HEK293 (cell line): ENCODE measurements at regions not wholly inside any gene's neighbourhood (a gene's known extent, or its start where the extent isn't known, plus 50 kb on each side); places are given as distances from the start of the nearest gene placed in this dataset.

Experiments used
- CTCF ChIP-seq: fragments of 450-650 bp; formaldehyde crosslinking; IDR thresholded peaks from 2 replicates; pipeline ENCODE4 v1.5.1; 2016; ENCODE audit warnings: missing biosample characterization, missing genetic modification characterization
- GLI4 ChIP-seq: fragments of 450-650 bp; formaldehyde crosslinking; IDR thresholded peaks from 2 replicates; pipeline ENCODE4 v1.5.1; 2016; ENCODE audit warnings: missing biosample characterization, missing genetic modification characterization
- MZF1 ChIP-seq: fragments of 450-650 bp; formaldehyde crosslinking; IDR thresholded peaks from 2 replicates; pipeline ENCODE4 v1.5.1; 2017; ENCODE audit warnings: missing biosample characterization, missing genetic modification characterization, borderline replicate concordance
- REPIN1 ChIP-seq: fragments of 450-650 bp; formaldehyde crosslinking; IDR thresholded peaks from 2 replicates; pipeline ENCODE4 v1.5.1; 2017; ENCODE audit warnings: missing biosample characterization, missing genetic modification characterization, low read depth
- SALL2 ChIP-seq: fragments of 450-650 bp; formaldehyde crosslinking; IDR thresholded peaks from 2 replicates; pipeline ENCODE4 v1.5.0; 2017; ENCODE audit warnings: missing biosample characterization, mild to moderate bottlenecking, missing genetic modification characterization, borderline replicate concordance
- ZBTB1 ChIP-seq: fragments of 450-650 bp; formaldehyde crosslinking; IDR thresholded peaks from 2 replicates; pipeline ENCODE4 v1.5.1; 2016; ENCODE audit warnings: missing biosample characterization, missing genetic modification characterization
- ZNF112 ChIP-seq: fragments of 450-650 bp; formaldehyde crosslinking; IDR thresholded peaks from 2 replicates; pipeline ENCODE4 v1.5.0; 2017; ENCODE audit warnings: missing biosample characterization, missing genetic modification characterization
- ZNF18 ChIP-seq: fragments of 450-650 bp; formaldehyde crosslinking; IDR thresholded peaks from 2 replicates; pipeline ENCODE4 v1.5.1; 2016; ENCODE audit warnings: missing biosample characterization, missing genetic modification characterization
- ZNF416 ChIP-seq: fragments of 450-650 bp; formaldehyde crosslinking; IDR thresholded peaks from 2 replicates; pipeline ENCODE4 v1.5.1; 2016; ENCODE audit warnings: missing biosample characterization, missing genetic modification characterization
- ZNF623 ChIP-seq: fragments of 450-650 bp; formaldehyde crosslinking; IDR thresholded peaks from 2 replicates; pipeline ENCODE4 v1.5.1; 2016; ENCODE audit warnings: missing biosample characterization, missing genetic modification characterization
- ZNF645 ChIP-seq: fragments of 450-650 bp; formaldehyde crosslinking; IDR thresholded peaks from 2 replicates; pipeline ENCODE4; 2016; ENCODE audit warnings: missing biosample characterization, missing genetic modification characterization
- ZNF701 ChIP-seq: fragments of 450-650 bp; formaldehyde crosslinking; IDR thresholded peaks from 2 replicates; pipeline ENCODE4 v1.5.1; 2016; ENCODE audit warnings: missing biosample characterization, missing genetic modification characterization
- ZNF777 ChIP-seq: fragments of 450-650 bp; formaldehyde crosslinking; IDR thresholded peaks from 2 replicates; pipeline ENCODE4 v1.5.1; 2017; ENCODE audit warnings: missing biosample characterization, missing genetic modification characterization, borderline replicate concordance

GRCh38 chr18:25825979-25826776 lies 264.2 kb downstream of the SS18 start:
- TF ChIP-seq ZNF623 = no peak
- TF ChIP-seq ZNF645 (tag by site-specific recombination) = no peak
- no peak for TF ChIP-seq CTCF
- TF ChIP-seq ZNF416 (tag by site-specific recombination) = no peak
- TF ChIP-seq ZNF701 (tag by site-specific recombination) = no peak
- TF ChIP-seq SALL2 (tag by site-specific recombination) = no peak
- no peak for TF ChIP-seq ZNF112 (tag by site-specific recombination)
- TF ChIP-seq ZNF18 (tag by site-specific recombination) = no peak
- TF ChIP-seq ZBTB1 (tag by site-specific recombination) = no peak
- no peak for TF ChIP-seq GLI4 (tag by site-specific recombination)
- TF ChIP-seq MZF1 (tag by site-specific recombination) = no peak
- TF ChIP-seq ZNF777 = no peak
- no peak for TF ChIP-seq REPIN1 (tag by site-specific recombination)
